ENCODE measurements at regions not wholly inside any gene's neighbourhood (a gene's known extent, or its start where the extent isn't known, plus 50 kb on each side); places are given as distances from the start of the nearest gene placed in this dataset.

GRCh38 chr10:63077800-63078199 lies 55.3 kb upstream of the NRBF2 start:
- TF ChIP-seq, protein P1, sequence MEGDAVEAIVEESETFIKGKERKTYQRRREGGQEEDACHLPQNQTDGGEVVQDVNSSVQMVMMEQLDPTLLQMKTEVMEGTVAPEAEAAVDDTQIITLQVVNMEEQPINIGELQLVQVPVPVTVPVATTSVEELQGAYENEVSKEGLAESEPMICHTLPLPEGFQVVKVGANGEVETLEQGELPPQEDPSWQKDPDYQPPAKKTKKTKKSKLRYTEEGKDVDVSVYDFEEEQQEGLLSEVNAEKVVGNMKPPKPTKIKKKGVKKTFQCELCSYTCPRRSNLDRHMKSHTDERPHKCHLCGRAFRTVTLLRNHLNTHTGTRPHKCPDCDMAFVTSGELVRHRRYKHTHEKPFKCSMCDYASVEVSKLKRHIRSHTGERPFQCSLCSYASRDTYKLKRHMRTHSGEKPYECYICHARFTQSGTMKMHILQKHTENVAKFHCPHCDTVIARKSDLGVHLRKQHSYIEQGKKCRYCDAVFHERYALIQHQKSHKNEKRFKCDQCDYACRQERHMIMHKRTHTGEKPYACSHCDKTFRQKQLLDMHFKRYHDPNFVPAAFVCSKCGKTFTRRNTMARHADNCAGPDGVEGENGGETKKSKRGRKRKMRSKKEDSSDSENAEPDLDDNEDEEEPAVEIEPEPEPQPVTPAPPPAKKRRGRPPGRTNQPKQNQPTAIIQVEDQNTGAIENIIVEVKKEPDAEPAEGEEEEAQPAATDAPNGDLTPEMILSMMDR (conservative IDR thresholded peaks at IDR 0.05 in 1 of 2, IDR thresholded peaks at IDR 0.05 in 1 of 2; ENCODE audit: extremely low read depth in 1 of 2, insufficient read depth in 1 of 2, low read depth in 1 of 2, low read length in 2 of 2) = no peak
- no peak for TF ChIP-seq EZH2 (IDR thresholded peaks at IDR 0.05; ENCODE audit: borderline replicate concordance, low read length)

All from mammary epithelial cell (primary cell).